K562 (cell line): ENCODE measurements at regions not wholly inside any gene's neighbourhood (a gene's known extent, or its start where the extent isn't known, plus 50 kb on each side); places are given as distances from the start of the nearest gene placed in this dataset.

Experiments
- ATAC-seq: fragments of 200-7000 bp; cut with Tn5 transposase; 3 replicates; pipeline ENCODE4 v1.9.1; 2020; ENCODE audit warnings: moderate library complexity
- BruUV-seq: library from RNA; stranded (reverse); fragments of 400-500 nt; replicated peaks from 2 replicates; lab custom pipeline; 2021; lab: Mats Ljungman, UMichigan
- CTCF ChIA-PET: fragments of 300-600 bp; formaldehyde crosslinking; extraction: SDS; loops from one replicate; lab custom pipeline; 2021; ENCODE audit warnings: low intra/inter-chr PET ratio; lab: Yijun Ruan, JAX
- POLR2A ChIA-PET: fragments of 300-600, 350-650 bp; sonication (Branson Sonifier 250); formaldehyde crosslinking; extraction: SDS; loops from one replicate; lab custom pipeline; 2021; ENCODE audit warnings: antibody characterized with exemption, inconsistent platforms; lab: Yijun Ruan, JAX
- DNase-seq, 4 experiments: peaks; one replicate each; pipeline versions ENCODE4 v3.0.0 to v3.0.0-alpha.2; 2011 to 2018; ENCODE audit warnings: low spot score in 3 of 4, mixed read lengths in 3 of 4; ENCODE audit errors: extremely low read depth in 1 of 4
- FAIRE-seq: peaks from 2 replicates; lab custom pipeline; 2011; peaks lifted over from hg19 to GRCh38; lab: Jason Lieb, UNC
- H2AFZ ChIP-seq: 2 replicates; pipeline ENCODE4 v1.6.0; 2011; ENCODE audit warnings: low read depth, low read length, control low read depth, inconsistent platforms
- H3K27ac ChIP-seq: fragments of 200-600 bp; 3 replicates; pipeline ENCODE4 v1.8.0; 2011; ENCODE audit warnings: low read depth, mild to moderate bottlenecking, control low read depth, inconsistent platforms, low read length, moderate library complexity, mixed read lengths; ENCODE audit errors: extremely low read depth
- H3K27me3 ChIP-seq, 2 experiments: fragments of 300-600 bp in 1 of 2; 2 replicates in 1 of 2; 3 replicates in 1 of 2; pipeline versions ENCODE4 v1.6.0 to v1.8.0; 2011; ENCODE audit warnings: inconsistent platforms in 2 of 2, low read length in 2 of 2, mild to moderate bottlenecking in 1 of 2, mixed read lengths in 1 of 2, moderate library complexity in 1 of 2; ENCODE audit not compliant: control insufficient read depth in 2 of 2, insufficient read depth in 2 of 2
- H3K36me3 ChIP-seq: fragments of 300-600 bp; 3 replicates; pipeline ENCODE4 v1.8.0; 2011; ENCODE audit warnings: mild to moderate bottlenecking, low read length, inconsistent platforms; ENCODE audit not compliant: control insufficient read depth, insufficient read depth
- H3K4me1 ChIP-seq, 2 experiments: fragments of 200-600 bp in 1 of 2; replicated peaks in 1 of 2; 2 replicates in 1 of 2; 3 replicates in 1 of 2; pipeline versions ENCODE4 v1.5.1 to v1.8.0; 2011; ENCODE audit warnings: inconsistent platforms in 2 of 2, low read length in 2 of 2, mild to moderate bottlenecking in 1 of 2, mixed read lengths in 1 of 2, moderate library complexity in 1 of 2; ENCODE audit not compliant: control insufficient read depth in 2 of 2, insufficient read depth in 2 of 2
- H3K4me2 ChIP-seq: 2 replicates; pipeline ENCODE4 v1.6.1; 2011; ENCODE audit warnings: low read length, control low read depth, inconsistent platforms, mixed read lengths; ENCODE audit not compliant: insufficient read depth
- H3K4me3 ChIP-seq: fragments of 200-600 bp; sonication (generic), shearing (Covaris generic); 2 replicates; pipeline ENCODE4 v1.5.1; 2016; ENCODE audit warnings: control low read depth, inconsistent platforms
- H3K79me2 ChIP-seq: fragments of 200-600 bp; 3 replicates; pipeline ENCODE4 v1.8.0; 2011; ENCODE audit warnings: low read length, inconsistent platforms; ENCODE audit not compliant: control insufficient read depth, insufficient read depth
- H3K9ac ChIP-seq, 2 experiments: 2 replicates each; pipeline versions ENCODE4 v1.6.0 to v1.6.1; 2011; ENCODE audit warnings: low read depth in 2 of 2, low read length in 2 of 2, control low read depth in 1 of 2, inconsistent platforms in 1 of 2, mild to moderate bottlenecking in 1 of 2, mixed read lengths in 1 of 2; ENCODE audit not compliant: insufficient read depth in 1 of 2
- H3K9me1 ChIP-seq: one replicate; pipeline ENCODE4 v1.6.0; 2011; ENCODE audit warnings: inconsistent platforms, mild to moderate bottlenecking, low read length, moderate library complexity; ENCODE audit not compliant: control insufficient read depth, insufficient read depth
- H3K9me3 ChIP-seq: replicated peaks from 2 replicates; pipeline ENCODE4 v1.5.1; 2011; ENCODE audit warnings: low read depth, low read length, inconsistent platforms; ENCODE audit not compliant: control insufficient read depth, insufficient read depth
- H4K20me1 ChIP-seq: replicated peaks from 2 replicates; pipeline ENCODE4 v1.6.1; 2011; ENCODE audit warnings: low read length, inconsistent platforms, mixed read lengths; ENCODE audit not compliant: control insufficient read depth, insufficient read depth
- ARID2 ChIP-seq: fragments of 450-650 bp; IDR thresholded peaks from 2 replicates; pipeline ENCODE4 v1.6.1; 2017; ENCODE audit warnings: antibody characterized with exemption, mild to moderate bottlenecking
- NCOR1 ChIP-seq: fragments of 450-650 bp; IDR thresholded peaks from 2 replicates; pipeline ENCODE4 v1.6.1; 2016; ENCODE audit warnings: mild to moderate bottlenecking, moderate library complexity
- POLR3G ChIP-seq: IDR thresholded peaks from 2 replicates; pipeline ENCODE4 v1.6.1; 2011; ENCODE audit not compliant: insufficient read length, insufficient replicate concordance; ENCODE audit errors: extremely low read depth
- RAD21 ChIP-seq, 2 experiments: fragments of 250-450 bp in 1 of 2; fragments of 450-650 bp in 1 of 2; sonication (Bioruptor Pico) in 1 of 2; formaldehyde crosslinking in 1 of 2; IDR thresholded peaks in 1 of 2; conservative IDR thresholded peaks in 1 of 2; 2 replicates each; pipeline versions ENCODE4 v1.4.0 to v1.8.0; 2020 to 2022; ENCODE audit warnings: mild to moderate bottlenecking in 2 of 2, moderate library complexity in 1 of 2
- VEZF1 ChIP-seq: fragments of 200-800 bp; sonication (Bioruptor generic); IDR thresholded peaks from 2 replicates; pipeline ENCODE4 v1.6.1; 2017; ENCODE audit warnings: missing genetic modification characterization, missing compliant biosample characterization
- ZNF639 ChIP-seq, 2 experiments: fragments of 200-800 bp in 1 of 2; sonication (Bioruptor generic) in 1 of 2; sonication (generic) in 1 of 2; formaldehyde crosslinking in 1 of 2; IDR thresholded peaks in 1 of 2; conservative IDR thresholded peaks in 1 of 2; 2 replicates each; pipeline versions ENCODE4 v1.5.0 to v1.6.1; 2016 to 2020; ENCODE audit warnings: missing compliant biosample characterization in 1 of 2, missing genetic modification characterization in 1 of 2, missing genetic modification reagents in 1 of 2
- ZNF644 ChIP-seq: fragments of 200-800 bp; sonication (Bioruptor generic); IDR thresholded peaks from 2 replicates; pipeline ENCODE4 v1.6.1; 2016; ENCODE audit warnings: low read depth, missing genetic modification characterization, missing compliant biosample characterization
- WGBS: fragments of 100-300 bp; shearing (Covaris generic); methylation state at CpG from one replicate; pipeline ENCODE4 v1.1.6; 2016; ENCODE audit warnings: low coverage, mixed read lengths; ENCODE audit not compliant: insufficient coverage; ENCODE audit errors: missing lambda C conversion rate; 5-methylcytosine and 5-hydroxymethylcytosine counted together
- in situ Hi-C: fragments of 300-500 bp; cut with MboI; formaldehyde crosslinking; loops from 4 replicates; pipeline ENCODE4 v1.15.0; 2018; ENCODE audit warnings: inconsistent platforms, mixed read lengths
- intact Hi-C: fragments of 100-400 bp; cut with micrococcal nuclease; formaldehyde crosslinking; loops from 2 replicates; pipeline ENCODE4 v1.14.2; 2022

GRCh38 chr13:54187461-54187860 lies 1158.8 kb downstream of the OLFM4 start:
- in situ Hi-C loops (no loop called here), intact Hi-C loops (no loop called here)
- H3K9me1 ChIP-seq, result no peaks in the 10 kb centered on the region
- H2AFZ ChIP-seq, result no peak overlapping the region
- no TSS peak for BruUV-seq
- H3K27ac ChIP-seq, result no peak overlapping the region
- ChIA-PET CTCF (no interaction called here), POLR2A (no interaction called here)
- H3K4me2 ChIP-seq, result no peak overlapping the region
- no peak for DNase-seq
- H3K9ac ChIP-seq, result no peak overlapping the region
- H3K79me2 ChIP-seq, result no peaks in the 10 kb centered on the region
- no peaks in the 10 kb centered on the region for H3K4me1 ChIP-seq
- ATAC-seq, result no peak
- H3K27me3 ChIP-seq, result no peaks in the 10 kb centered on the region
- H3K9me3 ChIP-seq, result no peaks in the 10 kb centered on the region
- no peak for FAIRE-seq
- no peaks in the 10 kb centered on the region for H3K36me3 ChIP-seq
- WGBS, result 0% methylated on average over 1 of the region's 1 CpG
- H4K20me1 ChIP-seq, result no peaks in the 10 kb centered on the region
- H3K4me3 ChIP-seq, result no peak overlapping the region
- TF ChIP-seq ZNF644, result no peak
- TF ChIP-seq NCOR1, result no peak
- no peak for TF ChIP-seq ZNF639 (CRISPR knock-in tag; conservative IDR thresholded peaks at IDR 0.05 in 1 of 2, IDR thresholded peaks at IDR 0.05 in 1 of 2)
- no peak for TF ChIP-seq RAD21 (CRISPR knock-in tag; conservative IDR thresholded peaks at IDR 0.05 in 1 of 2, IDR thresholded peaks at IDR 0.05 in 1 of 2)
- no peak for TF ChIP-seq ARID2
- no peak for TF ChIP-seq POLR3G
- no peak for TF ChIP-seq VEZF1 (CRISPR knock-in tag)
